GM12892 (cell line): ENCODE measurements at regions not wholly inside any gene's neighbourhood (a gene's known extent, or its start where the extent isn't known, plus 50 kb on each side); places are given as distances from the start of the nearest gene placed in this dataset.

ENCODE experiments used
- POLR2A ChIP-seq: IDR thresholded peaks from 2 replicates; pipeline ENCODE4 v1.6.1; 2011; ENCODE audit warnings: low read depth, low read length, control low read depth
- POLR2AphosphoS5 ChIP-seq: IDR thresholded peaks from 2 replicates; pipeline ENCODE4 v1.6.1; 2011; ENCODE audit warnings: low read depth, low read length, control low read depth
- TAF1 ChIP-seq: IDR thresholded peaks from 2 replicates; pipeline ENCODE4 v1.6.1; 2011; ENCODE audit warnings: low read depth, mild to moderate bottlenecking, control low read depth, low read length, borderline replicate concordance

- TF ChIP-seq POLR2A = no peak
- no peak for TF ChIP-seq POLR2AphosphoS5
- TF ChIP-seq TAF1 = no peak
Observed at GRCh38 chr22:22151308-22151707, 93.3 kb upstream of the VPREB1 start.
